Ramos (cell line): ENCODE measurements at regions not wholly inside any gene's neighbourhood (a gene's known extent, or its start where the extent isn't known, plus 50 kb on each side); places are given as distances from the start of the nearest gene placed in this dataset.
"Not testable (repeated sequence)": the region's sequence is repeated elsewhere in the genome, so short reads cannot be mapped to it uniquely, and the experiment has no call there.

ENCODE experiments used
- in situ Hi-C: fragments of 300-500 bp; cut with MboI; formaldehyde crosslinking; loops from one replicate; pipeline ENCODE4 v1.14.3; 2022; ENCODE audit warnings: low sequenced_read_pairs; ENCODE audit not compliant: unreplicated experiment

- in situ Hi-C loops = no loop called here
Observed at GRCh38 chr12:91461061-91461460, 278.4 kb upstream of the DCN start.

DNA sequence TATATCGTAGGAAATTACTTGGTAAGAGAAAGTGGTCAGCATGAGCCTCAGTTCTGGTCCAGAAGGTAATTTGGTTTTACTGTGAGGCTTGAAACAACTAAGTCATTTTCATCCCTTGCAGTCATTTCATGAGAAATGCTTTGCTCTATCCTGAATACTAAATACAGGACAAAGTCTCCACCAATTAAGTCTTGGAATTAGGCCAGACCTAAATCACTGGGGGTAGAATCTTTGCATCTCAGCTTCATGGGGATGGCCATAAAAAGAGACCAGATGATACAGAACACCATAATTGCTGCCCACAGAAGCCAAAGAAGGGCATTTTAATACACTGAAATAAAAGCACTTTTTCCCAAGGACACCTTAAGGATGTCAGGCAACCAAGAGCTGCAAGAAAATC is 277.9 kb upstream of the DCN start:
- in situ Hi-C loops = no loop called here

DNA sequence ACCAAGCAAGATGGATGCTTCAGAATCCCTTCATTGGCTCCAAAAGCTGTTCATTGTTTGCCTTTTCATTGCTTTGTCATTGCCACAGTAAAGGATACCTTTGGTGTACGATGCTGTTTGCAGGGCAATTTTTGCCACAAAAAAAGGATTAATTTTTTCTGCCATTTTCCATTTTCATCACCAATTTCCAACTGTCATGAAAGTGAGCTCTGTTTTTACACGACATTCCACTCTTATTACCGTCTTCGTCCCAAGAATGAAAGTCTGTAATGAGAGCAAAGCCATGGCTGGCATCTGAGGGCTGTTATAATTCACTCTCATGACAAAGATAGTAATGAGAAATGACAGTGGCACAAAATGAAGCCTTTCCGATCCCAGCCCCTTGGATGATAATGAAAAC is 272.7 kb upstream of the DCN start:
- in situ Hi-C loops = no loop called here

DNA sequence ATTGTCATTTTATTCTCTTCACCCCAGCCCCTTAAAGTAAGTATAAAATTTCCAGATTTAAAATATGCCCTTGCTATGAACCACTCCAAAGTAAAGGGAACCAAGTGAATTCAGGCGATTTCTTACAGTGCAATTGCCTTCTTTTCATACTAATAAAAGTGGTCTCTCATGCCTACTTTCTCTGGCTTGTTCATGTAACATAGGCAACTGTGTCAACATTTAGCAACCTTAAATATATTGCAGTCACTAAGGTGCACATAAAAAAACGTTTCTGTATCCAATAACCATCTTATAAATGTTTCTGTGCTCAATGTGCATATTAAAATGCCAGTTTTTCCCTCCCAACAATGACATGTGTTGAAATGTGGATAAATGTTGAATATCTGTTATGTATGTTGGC is 271.6 kb upstream of the DCN start:
- in situ Hi-C loops = no loop called here

GRCh38 chr12:91452464-91452863 is 269.8 kb upstream of the DCN start:
- in situ Hi-C loops = not testable (repeated sequence)

- in situ Hi-C loops = no loop called here
Observed at GRCh38 chr12:91441993-91442952, 259.7 kb upstream of the DCN start.

DNA sequence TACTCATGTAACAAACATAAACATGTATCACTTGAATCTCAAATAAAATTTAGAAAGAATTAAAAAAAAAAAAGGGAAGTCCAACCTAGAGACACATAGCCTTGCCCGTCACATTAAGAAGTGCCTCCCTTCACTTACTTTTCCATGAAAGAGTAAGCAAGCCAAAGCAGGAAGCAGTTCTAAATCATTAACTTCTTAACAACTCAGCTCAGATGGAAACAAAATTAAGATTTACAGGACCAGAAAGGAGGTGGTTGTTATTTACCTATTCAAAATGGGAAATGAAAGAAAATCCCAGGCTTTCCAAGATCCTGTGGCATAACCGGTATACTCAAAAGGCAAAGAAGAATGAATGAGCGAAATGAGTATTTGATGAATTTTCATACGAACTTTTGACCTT is 258.6 kb upstream of the DCN start:
- in situ Hi-C loops = no loop called here

- in situ Hi-C loops = no loop called here
Observed at GRCh38 chr12:91434081-91434480, 251.5 kb upstream of the DCN start.

- in situ Hi-C loops = no loop called here
Observed at GRCh38 chr12:91432755-91433154, 250.1 kb upstream of the DCN start.

GRCh38 chr12:91432089-91432488 is 249.5 kb upstream of the DCN start:
- in situ Hi-C loops = no loop called here

DNA sequence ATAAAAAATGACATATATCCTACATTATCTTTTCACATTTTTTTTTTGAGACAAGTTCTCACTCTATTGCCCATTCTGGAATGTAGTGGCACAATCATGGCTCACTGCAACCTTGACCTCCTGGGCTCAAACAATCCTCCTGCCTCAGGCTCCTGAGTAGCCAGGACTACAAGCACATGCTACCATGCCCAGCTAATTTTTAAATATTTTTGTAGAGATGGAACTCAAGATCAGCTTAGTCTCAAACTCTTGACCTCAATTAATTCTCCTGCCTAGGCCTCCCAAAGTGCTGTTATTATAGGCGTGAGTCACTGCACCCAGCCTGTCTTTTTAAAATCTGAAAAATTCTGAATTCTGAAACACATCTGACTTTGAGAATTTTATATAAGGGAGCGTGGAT is 241.9 kb upstream of the DCN start:
- in situ Hi-C loops = no loop called here

DNA sequence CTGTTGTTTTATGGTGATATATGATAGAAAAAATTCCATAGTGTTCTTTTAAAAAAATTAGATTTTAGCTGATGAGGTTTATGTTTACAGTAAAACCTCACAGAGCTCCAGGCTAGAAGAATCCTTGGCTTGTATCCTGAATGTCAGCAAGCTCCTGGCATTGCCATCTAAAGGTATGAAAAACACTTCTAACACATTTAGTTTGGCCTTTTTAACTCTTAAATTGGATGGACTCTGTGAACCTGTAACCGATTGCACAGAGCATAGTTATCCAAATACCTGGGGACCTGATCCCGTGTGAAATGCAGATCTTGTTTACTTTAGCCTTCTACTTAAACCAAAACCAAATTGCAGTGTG is 241.1 kb upstream of the DCN start:
- in situ Hi-C loops = no loop called here

DNA sequence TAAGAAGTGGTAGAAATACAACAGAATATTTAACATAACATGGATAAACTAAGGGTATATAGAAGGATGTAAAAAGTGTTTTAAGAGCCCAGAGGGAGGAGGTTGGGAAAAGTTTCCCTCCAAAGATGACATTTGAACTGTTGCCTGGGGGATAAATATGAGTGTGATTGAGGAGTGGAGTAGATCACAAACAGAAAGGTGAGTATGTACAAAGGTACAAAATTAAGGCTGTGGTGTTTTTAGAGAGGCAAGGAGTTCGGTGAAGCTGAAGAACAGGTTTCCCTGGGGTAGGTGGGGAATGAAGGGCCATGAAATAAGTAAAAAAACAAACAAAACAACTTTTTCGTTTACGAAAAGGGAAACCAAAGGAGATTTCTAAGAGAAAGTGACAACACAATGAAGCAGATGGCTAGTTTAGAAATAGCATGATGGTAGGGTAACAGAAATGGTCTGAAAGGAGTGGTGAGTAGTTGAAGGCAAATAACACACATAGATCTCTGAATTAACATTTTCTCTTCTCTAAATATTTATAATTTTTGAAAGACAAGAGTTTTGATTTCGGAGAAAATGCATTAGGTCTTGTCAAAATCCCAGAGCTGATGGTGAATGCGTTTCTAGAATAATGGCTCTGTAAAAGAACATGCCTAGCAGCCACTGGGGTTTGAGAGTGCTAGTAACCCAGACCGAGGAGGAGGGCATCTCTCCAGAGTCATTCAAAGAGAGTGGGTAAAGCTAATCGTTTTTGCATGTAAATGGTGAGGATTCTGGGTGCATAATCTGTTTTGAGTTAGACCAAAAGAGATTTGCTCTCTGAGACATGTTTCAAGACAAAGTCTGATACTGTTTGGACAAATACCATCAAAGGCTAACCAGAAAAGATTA is 240.4 kb upstream of the DCN start:
- in situ Hi-C loops = no loop called here

DNA sequence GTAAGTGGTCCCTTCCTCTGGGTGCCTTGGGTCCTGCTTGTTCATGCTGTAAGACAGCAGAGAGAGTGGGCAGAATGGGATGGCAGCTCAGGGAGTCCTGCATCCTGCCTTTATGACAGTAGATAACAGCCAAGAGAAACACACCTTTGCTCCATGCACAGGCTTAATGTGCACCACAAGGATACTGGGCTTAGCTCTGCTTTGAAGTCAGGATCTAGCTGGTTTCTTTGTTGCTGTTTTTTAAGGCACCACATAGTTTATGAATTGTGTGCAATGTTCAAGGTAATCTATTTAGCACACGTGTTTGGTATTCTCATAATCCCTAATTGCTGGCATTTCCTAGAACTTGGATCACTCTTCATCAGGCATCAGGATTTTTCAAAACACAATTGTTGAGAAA is 239.5 kb upstream of the DCN start:
- in situ Hi-C loops = no loop called here

GRCh38 chr12:91419809-91420208 is 237.2 kb upstream of the DCN start:
- in situ Hi-C loops = no loop called here

- in situ Hi-C loops = no loop called here
Observed at GRCh38 chr12:91418221-91419090, 235.8 kb upstream of the DCN start.

DNA sequence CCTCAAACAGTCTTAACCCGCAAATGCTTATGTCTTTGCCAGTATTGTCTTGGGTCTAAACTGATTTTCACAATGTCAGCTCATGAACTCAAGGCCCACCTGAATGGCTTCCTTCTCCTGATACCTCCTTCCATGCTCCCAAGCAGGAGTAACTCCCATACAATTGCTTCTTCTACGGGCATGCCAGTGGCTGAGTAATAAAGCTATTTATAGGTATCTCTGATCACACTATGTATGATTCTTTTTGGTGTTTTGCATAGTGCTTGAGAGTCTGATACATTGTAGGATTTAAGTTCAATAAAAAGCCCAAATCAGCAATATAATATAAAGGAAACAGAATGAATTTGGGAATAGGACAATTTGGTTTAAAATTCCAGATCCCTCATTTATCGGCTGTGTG is 235.0 kb upstream of the DCN start:
- in situ Hi-C loops = no loop called here

GRCh38 chr12:91414636-91415035 is 232.0 kb upstream of the DCN start:
- in situ Hi-C loops = no loop called here

DNA sequence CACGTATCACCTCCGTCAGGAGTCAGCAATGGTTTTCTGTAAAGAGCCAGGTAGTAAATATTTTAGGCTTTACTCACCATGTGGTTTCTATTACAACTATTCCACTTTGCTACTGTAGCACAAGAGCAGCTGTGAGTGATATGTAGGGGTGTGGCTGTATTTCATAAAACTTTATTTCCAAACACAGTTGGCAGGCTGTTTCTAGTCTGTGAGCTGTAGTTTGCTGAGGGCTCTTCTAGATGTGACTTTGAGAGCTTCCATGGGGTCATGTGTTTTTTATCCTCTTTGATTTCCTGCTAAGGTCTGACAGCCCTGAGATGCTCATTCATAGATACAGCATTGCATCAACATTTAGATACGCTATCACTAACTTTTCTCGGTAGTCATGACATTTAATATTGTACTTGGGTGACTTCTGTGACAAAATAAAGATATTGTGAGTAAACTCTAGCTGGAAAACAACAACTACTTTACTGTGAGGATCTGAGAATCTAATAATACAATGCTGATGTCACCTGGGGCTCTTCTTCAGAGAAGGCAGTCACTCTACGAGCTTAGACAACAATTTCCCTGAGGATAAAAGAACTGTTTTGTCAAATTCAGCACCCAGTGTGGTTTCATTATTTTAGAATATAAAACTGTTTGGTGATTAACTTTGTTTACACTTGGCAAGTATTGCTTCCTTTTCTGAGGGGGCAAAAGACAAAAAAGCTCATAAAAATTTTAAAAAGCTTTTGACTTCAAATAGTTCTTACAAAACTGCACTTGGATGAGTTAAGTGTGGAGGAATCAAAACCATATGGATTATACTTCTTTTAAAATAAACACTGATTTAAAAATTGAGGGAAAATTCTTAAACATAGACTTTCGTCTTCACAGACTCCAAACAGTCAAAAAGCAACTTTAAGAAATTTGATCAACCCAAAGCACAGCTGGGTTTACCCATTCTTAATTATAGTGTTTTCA is 231.2 kb upstream of the DCN start:
- in situ Hi-C loops = no loop called here
